ENCODE measurements at regions not wholly inside any gene's neighbourhood (a gene's known extent, or its start where the extent isn't known, plus 50 kb on each side); places are given as distances from the start of the nearest gene placed in this dataset.

GRCh38 chr13:31653730-31654129, 85.6 kb upstream of the RXFP2 start:
- no peak overlapping the region for H3K4me2 ChIP-seq (ENCODE audit: low read length)
- no peaks in the 10 kb centered on the region for H3K79me2 ChIP-seq (ENCODE audit: insufficient read depth, low read depth, low read length)
- H4K20me1 ChIP-seq (ENCODE audit: insufficient read depth, low read length), result no peaks in the 10 kb centered on the region
- ChIA-PET CTCF (ENCODE audit: unreplicated experiment) (no interaction called here), POLR2A (interaction anchor here (0.7 kb wide), 1 partner anchor 23 kb away, joined by 5 read pairs; no protein-coding TSS in a partner anchor)
- no peaks in the 10 kb centered on the region for H3K9me3 ChIP-seq (ENCODE audit: low read length)
- no peaks in the 10 kb centered on the region for H3K4me1 ChIP-seq (ENCODE audit: insufficient read depth, low read length, poor library complexity, severe bottlenecking)
- no peaks in the 10 kb centered on the region for H3K9me2 ChIP-seq (ENCODE audit: insufficient read depth, low read length)
- H3K27ac ChIP-seq (ENCODE audit: low read depth, low read length, poor library complexity, severe bottlenecking), result no peak overlapping the region
- TF ChIP-seq EZH2phosphoT487 (IDR thresholded peaks at IDR 0.05; ENCODE audit: borderline replicate concordance, low read depth, low read length) (no peak), CTCF (conservative IDR thresholded peaks at IDR 0.05; ENCODE audit: low read length) (no peak)
- no peak for DNase-seq (ENCODE audit: low spot score)
- H3K36me3 ChIP-seq (ENCODE audit: insufficient read depth, low read length), result no peaks in the 10 kb centered on the region
- H3K4me3 ChIP-seq (ENCODE audit: low read depth, low read length, poor library complexity, severe bottlenecking), result no peak overlapping the region
- no peak overlapping the region for H2AFZ ChIP-seq (ENCODE audit: low read length)
- BruUV-seq (replicated peaks), result no TSS peak
- intact Hi-C loops (cut with micrococcal nuclease; ENCODE audit: unreplicated experiment), result no loop called here

GRCh38 chr13:31663880-31664585, 75.3 kb upstream of the RXFP2 start:
- no TSS peak for BruUV-seq (replicated peaks)
- no peaks in the 10 kb centered on the region for H3K9me3 ChIP-seq (ENCODE audit: low read length)
- TF ChIP-seq CTCF (conservative IDR thresholded peaks at IDR 0.05; ENCODE audit: low read length) (no peak), EZH2phosphoT487 (IDR thresholded peaks at IDR 0.05; ENCODE audit: borderline replicate concordance, low read depth, low read length) (no peak)
- no peaks in the 10 kb centered on the region for H3K36me3 ChIP-seq (ENCODE audit: insufficient read depth, low read length)
- no peaks in the 10 kb centered on the region for H3K79me2 ChIP-seq (ENCODE audit: insufficient read depth, low read depth, low read length)
- POLR2A ChIA-PET, result interaction anchor here (1.1 kb wide), 2 partner anchors 10 to 16 kb away, joined by 3 read pairs; no protein-coding TSS in a partner anchor
- no peaks in the 10 kb centered on the region for H3K9me2 ChIP-seq (ENCODE audit: insufficient read depth, low read length)
- H4K20me1 ChIP-seq (ENCODE audit: insufficient read depth, low read length), result no peaks in the 10 kb centered on the region
- no peak overlapping the region for H3K4me2 ChIP-seq (ENCODE audit: low read length)
- H2AFZ ChIP-seq (ENCODE audit: low read length), result no peak overlapping the region
- no peaks in the 10 kb centered on the region for H3K4me1 ChIP-seq (ENCODE audit: insufficient read depth, low read length, poor library complexity, severe bottlenecking)
- CTCF ChIA-PET (ENCODE audit: unreplicated experiment), result no interaction called here
- H3K4me3 ChIP-seq (ENCODE audit: low read depth, low read length, poor library complexity, severe bottlenecking), result no peak overlapping the region
- intact Hi-C loops (cut with micrococcal nuclease; ENCODE audit: unreplicated experiment), result no loop called here
- DNase-seq (ENCODE audit: low spot score), result no peak
- H3K27ac ChIP-seq (ENCODE audit: low read depth, low read length, poor library complexity, severe bottlenecking), result no peak overlapping the region

- no peak for TF ChIP-seq EZH2phosphoT487 (IDR thresholded peaks at IDR 0.05; ENCODE audit: borderline replicate concordance, low read depth, low read length)
- TF ChIP-seq CTCF (conservative IDR thresholded peaks at IDR 0.05; ENCODE audit: low read length), result no peak
- Histone ChIP-seq H4K20me1 (ENCODE audit: insufficient read depth, low read length) (no peaks in the 10 kb centered on the region), H3K4me2 (ENCODE audit: low read length) (no peak overlapping the region), H3K36me3 (ENCODE audit: insufficient read depth, low read length) (no peaks in the 10 kb centered on the region), H2AFZ (ENCODE audit: low read length) (no peak overlapping the region), H3K4me1 (ENCODE audit: insufficient read depth, low read length, poor library complexity, severe bottlenecking) (no peaks in the 10 kb centered on the region), H3K4me3 (ENCODE audit: low read depth, low read length, poor library complexity, severe bottlenecking) (no peak overlapping the region), H3K9me3 (ENCODE audit: low read length) (no peaks in the 10 kb centered on the region), H3K9me2 (ENCODE audit: insufficient read depth, low read length) (no peaks in the 10 kb centered on the region), H3K79me2 (ENCODE audit: insufficient read depth, low read depth, low read length) (no peaks in the 10 kb centered on the region), H3K27ac (ENCODE audit: low read depth, low read length, poor library complexity, severe bottlenecking) (no peak overlapping the region)
- intact Hi-C loops (cut with micrococcal nuclease; ENCODE audit: unreplicated experiment), result no loop called here
- no peak for DNase-seq (ENCODE audit: low spot score)
- CTCF ChIA-PET (ENCODE audit: unreplicated experiment), result no interaction called here
- POLR2A ChIA-PET, result interaction anchor here (0.7 kb wide), 3 partner anchors 26 to 1469 kb away, joined by 3 read pairs; no protein-coding TSS in a partner anchor
- no TSS peak for BruUV-seq (replicated peaks)
Measured at GRCh38 chr13:31670831-31671617, 68.3 kb upstream of the RXFP2 start.
